HG02798 (cell line): ENCODE measurements at regions not wholly inside any gene's neighbourhood (a gene's known extent, or its start where the extent isn't known, plus 50 kb on each side); places are given as distances from the start of the nearest gene placed in this dataset.
"Not testable (repeated sequence)": the region's sequence is repeated elsewhere in the genome, so short reads cannot be mapped to it uniquely, and the experiment has no call there.

ENCODE experiments used
- ATAC-seq: cut with Tn5 transposase; IDR thresholded peaks from one replicate; pipeline ENCODE4 v1.9.1; 2021; ENCODE audit warnings: mild to moderate bottlenecking; ENCODE audit not compliant: unreplicated experiment, poor library complexity

GRCh38 chr10:117778241-117778640, 235.7 kb downstream of the EMX2 start:
- no peak for ATAC-seq

GRCh38 chr10:117780411-117780810, 237.9 kb downstream of the EMX2 start:
- no peak for ATAC-seq

GRCh38 chr10:117781216-117781831, 238.8 kb downstream of the EMX2 start:
- ATAC-seq = no peak

DNA sequence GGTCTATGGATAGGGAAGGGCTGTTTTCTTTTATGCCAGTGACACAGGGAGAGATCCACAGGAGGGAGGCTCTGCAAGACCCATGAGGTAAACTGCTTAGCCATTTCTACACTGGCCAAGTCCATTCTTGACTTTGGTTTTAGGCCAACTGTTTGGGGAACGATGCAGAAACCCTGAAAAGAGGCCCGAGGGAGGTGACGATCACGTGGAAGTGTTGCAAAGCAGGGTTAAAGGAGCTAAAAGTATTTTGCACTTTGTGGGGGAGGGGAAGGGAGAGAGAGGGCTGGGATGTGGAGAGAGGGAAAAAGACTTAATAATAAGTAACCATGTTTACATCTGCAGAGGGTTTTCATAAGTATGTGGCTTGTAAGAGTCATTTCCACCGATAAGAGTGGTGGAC, 239.7 kb downstream of the EMX2 start:
- ATAC-seq = no peak

DNA sequence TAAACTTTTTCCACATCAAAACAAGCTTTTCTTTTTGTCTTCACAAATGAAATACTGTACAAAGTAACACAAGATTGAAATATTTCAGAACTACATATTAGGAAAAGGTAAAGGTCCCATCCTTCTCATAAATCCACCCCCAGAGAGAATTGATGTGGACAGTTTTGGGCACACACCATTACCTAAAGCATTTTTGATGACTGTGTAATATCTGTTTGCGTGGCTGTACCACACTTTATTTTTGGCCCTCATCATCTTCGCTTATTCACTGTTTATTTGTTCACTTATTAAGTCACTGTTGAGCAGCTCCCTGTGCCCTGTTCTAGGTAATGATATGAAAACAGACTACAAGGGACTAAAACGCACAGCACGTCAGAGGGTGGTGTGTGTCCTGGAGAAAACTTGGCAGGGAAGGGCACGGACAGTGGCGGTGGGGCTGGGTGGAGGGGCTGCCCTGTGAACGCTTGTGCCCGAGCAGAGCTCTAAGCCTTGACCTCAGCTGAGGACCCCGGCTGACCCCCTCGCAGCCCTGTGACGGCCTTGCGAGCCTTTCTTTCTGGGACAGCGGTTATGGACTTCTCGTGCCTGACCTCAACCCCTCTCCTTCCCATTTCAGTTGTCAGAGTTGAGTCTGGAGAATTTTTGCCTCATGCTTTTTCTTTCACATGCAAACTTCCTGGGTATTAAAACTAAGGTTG, 241.3 kb downstream of the EMX2 start:
- ATAC-seq = no peak

GRCh38 chr10:117784776-117785175, 242.2 kb downstream of the EMX2 start:
- no peak for ATAC-seq

GRCh38 chr10:117788911-117789310, 246.4 kb downstream of the EMX2 start:
- ATAC-seq = no peak

GRCh38 chr10:117790179-117790578, 247.6 kb downstream of the EMX2 start:
- ATAC-seq = no peak

GRCh38 chr10:117790621-117791020, 248.1 kb downstream of the EMX2 start:
- no peak for ATAC-seq

DNA sequence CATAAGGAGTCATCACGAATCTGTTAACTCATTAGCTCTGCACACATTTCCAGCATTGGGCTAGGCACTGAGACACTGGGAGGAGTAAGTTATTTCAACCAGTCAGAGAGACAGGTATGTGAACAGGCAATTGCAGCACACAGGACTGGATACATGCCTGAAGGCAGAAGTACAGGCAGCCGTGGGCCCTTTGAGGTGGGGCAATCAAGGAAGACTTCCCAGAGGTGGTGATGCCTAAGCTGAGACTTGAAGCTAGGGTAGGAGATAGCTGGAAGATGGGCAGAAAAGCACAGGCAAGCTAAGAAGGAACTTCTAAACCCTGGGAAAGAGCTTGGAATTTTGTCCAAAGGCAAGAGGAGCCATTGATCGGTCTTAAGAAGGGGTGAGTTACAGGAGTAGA, 249.7 kb downstream of the EMX2 start:
- no peak for ATAC-seq

- no peak for ATAC-seq
Observed at GRCh38 chr10:117796130-117796745, 250.5 kb downstream of the RAB11FIP2 start.

- no peak for ATAC-seq
Observed at GRCh38 chr10:117797296-117797695, 249.4 kb downstream of the RAB11FIP2 start.

GRCh38 chr10:117801691-117802090, 245.1 kb downstream of the RAB11FIP2 start:
- no peak for ATAC-seq

DNA sequence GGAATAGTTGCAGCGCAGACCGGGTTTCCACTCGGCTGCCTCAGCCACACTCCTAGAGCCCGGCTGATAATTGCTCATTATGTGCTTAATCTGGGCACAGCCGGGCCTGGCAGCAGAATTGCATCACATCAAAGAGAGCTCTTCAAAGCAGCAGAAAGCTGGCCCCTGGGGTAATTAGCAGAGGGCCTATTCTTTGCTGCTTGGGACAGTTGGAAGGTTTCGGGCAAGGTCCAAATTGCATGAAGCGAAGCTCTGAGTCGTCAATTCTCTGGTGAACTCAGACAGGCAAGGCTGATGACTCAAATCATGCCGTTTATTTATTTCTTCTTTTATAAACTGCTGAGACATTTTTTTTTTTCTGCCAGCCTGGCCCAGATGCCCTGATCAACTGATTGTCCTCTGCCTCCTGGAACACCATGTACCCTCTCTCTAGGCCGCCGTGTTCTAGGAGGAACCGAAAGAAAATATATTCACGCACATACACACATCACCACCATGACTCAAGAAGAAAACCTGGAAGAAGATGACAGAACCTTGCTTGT, 242.2 kb downstream of the RAB11FIP2 start:
- ATAC-seq = no peak

DNA sequence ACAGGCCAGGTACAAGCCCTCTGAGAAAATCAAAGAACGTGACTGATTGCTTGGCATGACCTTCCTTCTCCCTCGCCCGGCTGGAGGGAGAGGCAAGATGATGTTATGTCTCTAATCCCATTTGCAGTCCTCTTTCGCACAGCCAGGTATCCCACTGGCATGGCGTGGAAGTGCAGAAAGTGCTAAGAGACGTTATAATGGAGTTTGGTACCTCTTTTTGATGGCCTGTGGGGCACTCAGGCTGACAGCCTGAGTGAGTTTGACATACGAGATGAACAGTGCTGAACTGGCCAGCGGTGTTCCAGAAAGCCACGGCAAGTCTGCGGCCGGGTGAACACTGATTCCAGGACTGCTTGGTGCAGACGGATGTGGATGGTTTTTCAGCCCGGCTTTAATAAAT, 241.6 kb downstream of the RAB11FIP2 start:
- no peak for ATAC-seq

- ATAC-seq = no peak
Observed at GRCh38 chr10:117807441-117807840, 239.3 kb downstream of the RAB11FIP2 start.

DNA sequence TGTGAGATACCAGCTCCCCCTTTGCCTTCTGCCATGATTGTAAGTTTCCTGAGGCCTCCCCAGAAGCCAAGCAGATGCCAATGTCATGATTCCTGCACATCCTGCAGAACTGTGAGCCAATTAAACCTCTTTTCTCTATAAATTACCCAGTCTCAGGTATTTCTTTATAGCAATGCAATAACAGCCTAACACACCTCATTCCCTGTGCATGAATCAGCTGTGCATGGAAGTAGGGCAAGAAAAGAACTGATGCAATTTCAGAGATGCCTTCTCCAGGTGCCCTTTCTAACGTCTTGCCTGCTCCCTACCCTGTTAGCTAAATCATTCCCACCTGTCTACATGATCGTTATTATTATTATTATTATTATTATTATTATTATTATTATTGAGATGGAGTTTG, 230.9 kb downstream of the RAB11FIP2 start:
- not testable (repeated sequence) for ATAC-seq

- no peak for ATAC-seq
Observed at GRCh38 chr10:117817116-117817515, 229.6 kb downstream of the RAB11FIP2 start.

GRCh38 chr10:117818721-117819120, 228.0 kb downstream of the RAB11FIP2 start:
- ATAC-seq = no peak

GRCh38 chr10:117819304-117819703, 227.4 kb downstream of the RAB11FIP2 start:
- ATAC-seq = no peak

GRCh38 chr10:117823980-117824379, 222.8 kb downstream of the RAB11FIP2 start:
- ATAC-seq = no peak
